OCI-LY3 (cell line): ENCODE measurements at regions not wholly inside any gene's neighbourhood (a gene's known extent, or its start where the extent isn't known, plus 50 kb on each side); places are given as distances from the start of the nearest gene placed in this dataset.

Experiments
- EZH2phosphoT487 ChIP-seq: fragments of 200-600 bp; shearing (Covaris generic); IDR thresholded peaks from 2 replicates; pipeline ENCODE4 v1.6.1; 2018; ENCODE audit warnings: antibody characterized with exemption, mixed run types, low read depth
- TF ChIP-seq, protein P1 (sequence below): fragments of 200-600, 300-600 bp; sonication (generic); IDR thresholded peaks from 2 replicates; pipeline ENCODE4 v1.5.1; 2014; ENCODE audit warnings: antibody characterized with exemption, low read length, low read depth

DNA sequence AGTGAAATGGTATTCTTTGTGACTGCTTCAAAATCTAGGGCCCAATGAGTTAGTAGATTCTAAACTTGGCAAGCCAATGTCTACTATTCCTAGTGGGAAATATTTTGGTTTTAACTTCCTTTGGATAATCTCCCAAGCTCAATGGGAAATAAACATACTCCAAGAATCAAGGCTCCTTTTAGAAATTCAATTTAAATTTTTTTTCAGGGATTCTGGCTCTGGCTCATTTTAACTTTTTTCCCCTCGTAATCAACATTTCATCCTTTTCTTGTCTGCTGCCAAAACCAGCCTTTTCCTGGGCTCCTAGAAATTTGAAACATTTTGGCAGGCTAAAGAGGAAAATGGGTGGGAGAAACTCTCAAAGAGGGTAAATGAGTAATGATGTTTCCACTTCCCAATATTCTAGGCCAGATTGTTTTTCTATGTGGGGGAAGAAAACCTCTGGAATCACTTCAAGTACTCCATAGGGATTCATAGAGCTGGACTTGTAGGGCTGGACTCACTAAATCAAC lies 85.6 kb upstream of the AGR3 start:
- TF ChIP-seq, protein P1, sequence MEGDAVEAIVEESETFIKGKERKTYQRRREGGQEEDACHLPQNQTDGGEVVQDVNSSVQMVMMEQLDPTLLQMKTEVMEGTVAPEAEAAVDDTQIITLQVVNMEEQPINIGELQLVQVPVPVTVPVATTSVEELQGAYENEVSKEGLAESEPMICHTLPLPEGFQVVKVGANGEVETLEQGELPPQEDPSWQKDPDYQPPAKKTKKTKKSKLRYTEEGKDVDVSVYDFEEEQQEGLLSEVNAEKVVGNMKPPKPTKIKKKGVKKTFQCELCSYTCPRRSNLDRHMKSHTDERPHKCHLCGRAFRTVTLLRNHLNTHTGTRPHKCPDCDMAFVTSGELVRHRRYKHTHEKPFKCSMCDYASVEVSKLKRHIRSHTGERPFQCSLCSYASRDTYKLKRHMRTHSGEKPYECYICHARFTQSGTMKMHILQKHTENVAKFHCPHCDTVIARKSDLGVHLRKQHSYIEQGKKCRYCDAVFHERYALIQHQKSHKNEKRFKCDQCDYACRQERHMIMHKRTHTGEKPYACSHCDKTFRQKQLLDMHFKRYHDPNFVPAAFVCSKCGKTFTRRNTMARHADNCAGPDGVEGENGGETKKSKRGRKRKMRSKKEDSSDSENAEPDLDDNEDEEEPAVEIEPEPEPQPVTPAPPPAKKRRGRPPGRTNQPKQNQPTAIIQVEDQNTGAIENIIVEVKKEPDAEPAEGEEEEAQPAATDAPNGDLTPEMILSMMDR, result no peak
- no peak for TF ChIP-seq EZH2phosphoT487
